ENCODE measurements at regions not wholly inside any gene's neighbourhood (a gene's known extent, or its start where the extent isn't known, plus 50 kb on each side); places are given as distances from the start of the nearest gene placed in this dataset.

DNA sequence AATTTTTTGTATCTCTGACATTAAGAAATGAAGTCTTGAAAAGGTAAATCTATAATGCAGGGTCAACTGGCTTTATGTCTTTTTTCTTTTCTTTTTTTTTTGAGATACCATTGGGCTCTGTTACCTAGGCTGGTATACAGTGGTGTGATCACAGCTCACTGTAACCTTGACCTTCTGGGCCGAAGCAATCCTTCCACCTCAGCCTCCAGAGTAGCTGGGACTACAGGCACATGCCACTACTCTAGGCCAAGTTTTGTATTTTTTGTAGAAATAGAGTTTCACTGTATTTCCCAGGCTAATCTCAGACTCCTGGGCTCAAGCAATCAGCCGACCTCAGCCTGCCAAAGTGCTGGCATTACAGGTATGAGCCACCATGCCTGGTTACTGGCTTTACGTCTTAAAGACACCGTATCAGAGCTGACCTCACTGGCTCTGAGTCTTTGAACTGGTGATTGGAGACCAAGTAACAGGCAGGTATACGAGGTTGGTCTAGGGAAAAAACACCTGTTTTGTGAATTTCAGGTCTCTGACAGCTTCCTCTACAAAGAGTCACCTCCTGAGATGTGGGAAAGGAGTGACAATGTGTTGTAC is 70.4 kb upstream of the GPBP1 start:
- TF ChIP-seq POLR2A (IDR thresholded peaks at IDR 0.05; ENCODE audit: extremely low read depth, insufficient read length) (no peak), MYC (IDR thresholded peaks at IDR 0.05; ENCODE audit: low read depth, low read length) (no peak), MAX (IDR thresholded peaks at IDR 0.05; ENCODE audit: low read depth, low read length) (no peak), CTCF (IDR thresholded peaks at IDR 0.05; ENCODE audit: low read depth, low read length) (no peak)
- DNase-seq (ENCODE audit: low read depth): no peak
- no peak overlapping the region for H3K4me3 ChIP-seq (ENCODE audit: low read depth, low read length)

DNA sequence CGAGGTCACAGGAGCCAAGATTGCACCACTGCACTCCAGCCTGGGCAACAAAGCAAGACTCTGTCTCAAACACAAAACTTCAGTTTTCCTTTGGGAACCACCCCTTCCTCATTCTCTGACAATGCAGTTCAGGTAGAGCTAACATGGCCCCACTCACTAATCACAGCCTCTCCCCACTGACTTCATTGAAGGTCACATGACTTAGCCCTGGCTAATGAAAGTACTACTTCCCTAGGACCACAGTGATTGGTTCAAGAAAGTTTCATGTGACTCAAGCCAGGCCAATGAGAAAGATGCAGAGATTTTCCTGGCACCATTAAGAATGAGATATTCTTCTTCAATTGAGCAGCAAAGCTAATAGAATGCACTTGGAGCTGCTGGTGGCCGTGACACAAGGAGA is 67.2 kb upstream of the GPBP1 start:
- no peak for DNase-seq (ENCODE audit: low read depth)
- no peak overlapping the region for H3K4me3 ChIP-seq (ENCODE audit: low read depth, low read length)
- no peak for TF ChIP-seq MYC (IDR thresholded peaks at IDR 0.05; ENCODE audit: low read depth, low read length)
- no peak for TF ChIP-seq POLR2A (IDR thresholded peaks at IDR 0.05; ENCODE audit: extremely low read depth, insufficient read length)
- no peak for TF ChIP-seq MAX (IDR thresholded peaks at IDR 0.05; ENCODE audit: low read depth, low read length)
- no peak for TF ChIP-seq CTCF (IDR thresholded peaks at IDR 0.05; ENCODE audit: low read depth, low read length)

- DNase-seq (ENCODE audit: low read depth): peak; percentile 12
- TF ChIP-seq MYC (IDR thresholded peaks at IDR 0.05; ENCODE audit: low read depth, low read length): no peak
- no peak for TF ChIP-seq MAX (IDR thresholded peaks at IDR 0.05; ENCODE audit: low read depth, low read length)
- no peak for TF ChIP-seq CTCF (IDR thresholded peaks at IDR 0.05; ENCODE audit: low read depth, low read length)
- no peak for TF ChIP-seq POLR2A (IDR thresholded peaks at IDR 0.05; ENCODE audit: extremely low read depth, insufficient read length)
- H3K4me3 ChIP-seq (ENCODE audit: low read depth, low read length): no peak overlapping the region
Observed at GRCh38 chr5:57111993-57112392, 61.9 kb upstream of the GPBP1 start.

GRCh38 chr5:57113481-57113880 is 60.4 kb upstream of the GPBP1 start:
- DNase-seq (ENCODE audit: low read depth): no peak
- TF ChIP-seq MAX (IDR thresholded peaks at IDR 0.05; ENCODE audit: low read depth, low read length) (no peak), POLR2A (IDR thresholded peaks at IDR 0.05; ENCODE audit: extremely low read depth, insufficient read length) (no peak), MYC (IDR thresholded peaks at IDR 0.05; ENCODE audit: low read depth, low read length) (no peak), CTCF (IDR thresholded peaks at IDR 0.05; ENCODE audit: low read depth, low read length) (no peak)
- H3K4me3 ChIP-seq (ENCODE audit: low read depth, low read length): no peak overlapping the region

GRCh38 chr5:57117596-57117995 is 56.3 kb upstream of the GPBP1 start:
- TF ChIP-seq MAX (IDR thresholded peaks at IDR 0.05; ENCODE audit: low read depth, low read length) (no peak), MYC (IDR thresholded peaks at IDR 0.05; ENCODE audit: low read depth, low read length) (no peak)
- H3K4me3 ChIP-seq (ENCODE audit: low read depth, low read length): no peak overlapping the region
- DNase-seq (ENCODE audit: low read depth): peak; percentile 72

DNA sequence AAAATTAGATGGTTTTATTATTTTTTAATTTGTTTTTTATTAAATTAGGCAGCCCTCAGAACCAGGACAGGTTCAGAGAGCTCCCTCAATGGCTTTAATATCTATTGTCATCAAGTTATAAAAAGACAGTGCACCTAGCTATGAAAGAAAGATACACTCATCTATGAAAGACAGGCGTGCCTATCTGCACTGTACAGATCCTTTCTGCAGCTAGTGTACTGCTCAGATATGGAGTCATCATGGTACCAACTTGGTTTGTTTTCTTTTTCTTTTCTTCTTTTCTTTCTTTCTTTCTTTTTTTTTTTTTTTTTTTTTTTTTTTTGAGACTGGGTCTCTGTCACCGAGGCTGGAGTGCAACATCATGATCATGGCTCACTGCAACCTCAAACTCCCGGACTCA is 54.8 kb upstream of the GPBP1 start:
- no peak overlapping the region for H3K4me3 ChIP-seq (ENCODE audit: low read depth, low read length)
- no peak for DNase-seq (ENCODE audit: low read depth)
- TF ChIP-seq POLR2A (IDR thresholded peaks at IDR 0.05; ENCODE audit: extremely low read depth, insufficient read length) (no peak), MAX (IDR thresholded peaks at IDR 0.05; ENCODE audit: low read depth, low read length) (no peak), CTCF (IDR thresholded peaks at IDR 0.05; ENCODE audit: low read depth, low read length) (no peak), MYC (IDR thresholded peaks at IDR 0.05; ENCODE audit: low read depth, low read length) (no peak)
